IMR-90 (cell line): ENCODE measurements at regions not wholly inside any gene's neighbourhood (a gene's known extent, or its start where the extent isn't known, plus 50 kb on each side); places are given as distances from the start of the nearest gene placed in this dataset.

ENCODE experiments used
- CEBPB ChIP-seq: IDR thresholded peaks from 2 replicates; pipeline ENCODE4 v1.6.1; 2012; ENCODE audit warnings: low read depth, low read length, improper control_type of control experiment
- CHD1 ChIP-seq: IDR thresholded peaks from 2 replicates; pipeline ENCODE4 v1.6.1; 2012; ENCODE audit warnings: low read depth, low read length, improper control_type of control experiment
- MAZ ChIP-seq: IDR thresholded peaks from 2 replicates; pipeline ENCODE4 v1.6.1; 2012; ENCODE audit warnings: low read depth, mild to moderate bottlenecking, low read length, improper control_type of control experiment, moderate library complexity, borderline replicate concordance
- MXI1 ChIP-seq: IDR thresholded peaks from 2 replicates; pipeline ENCODE4 v1.6.1; 2012; ENCODE audit warnings: low read depth, mild to moderate bottlenecking, low read length, moderate library complexity, borderline replicate concordance
- NFE2L2 ChIP-seq: fragments of 150-350 bp; IDR thresholded peaks from 2 replicates; pipeline ENCODE4 v1.6.1; 2016; ENCODE audit warnings: low read depth, mild to moderate bottlenecking, low read length
- POLR2A ChIP-seq: IDR thresholded peaks from 2 replicates; pipeline ENCODE4 v1.6.1; 2012; ENCODE audit warnings: mild to moderate bottlenecking, low read depth, low read length
- RAD21 ChIP-seq: IDR thresholded peaks from 2 replicates; pipeline ENCODE4 v1.6.1; 2012; ENCODE audit warnings: low read length, improper control_type of control experiment
- RCOR1 ChIP-seq: IDR thresholded peaks from 2 replicates; pipeline ENCODE4 v1.6.1; 2012; ENCODE audit warnings: mild to moderate bottlenecking, low read length, improper control_type of control experiment; ENCODE audit not compliant: insufficient replicate concordance
- RFX5 ChIP-seq: IDR thresholded peaks from 2 replicates; pipeline ENCODE4 v1.8.0; 2012; ENCODE audit warnings: low read depth, mild to moderate bottlenecking, low read length, moderate library complexity
- SMC3 ChIP-seq: fragments of 150-350 bp; IDR thresholded peaks from 2 replicates; pipeline ENCODE4 v1.6.1; 2016; ENCODE audit warnings: low read depth, mild to moderate bottlenecking, antibody characterized with exemption, low read length, moderate library complexity
- TF ChIP-seq, protein P1 (sequence below): conservative IDR thresholded peaks from 2 replicates; pipeline ENCODE4 v1.5.1; 2012; ENCODE audit warnings: mild to moderate bottlenecking, low read depth, low read length, improper control_type of control experiment
- TF ChIP-seq, protein P2 (sequence below): fragments of 150-350 bp; IDR thresholded peaks from 2 replicates; pipeline ENCODE4 v1.6.1; 2017; ENCODE audit warnings: mild to moderate bottlenecking, antibody characterized with exemption, low read length, low read depth
- TF ChIP-seq, protein P3 (sequence below): fragments of 150-350 bp; IDR thresholded peaks from 2 replicates; pipeline ENCODE4 v1.6.1; 2016; ENCODE audit warnings: low read depth, mild to moderate bottlenecking, low read length, moderate library complexity, borderline replicate concordance

DNA sequence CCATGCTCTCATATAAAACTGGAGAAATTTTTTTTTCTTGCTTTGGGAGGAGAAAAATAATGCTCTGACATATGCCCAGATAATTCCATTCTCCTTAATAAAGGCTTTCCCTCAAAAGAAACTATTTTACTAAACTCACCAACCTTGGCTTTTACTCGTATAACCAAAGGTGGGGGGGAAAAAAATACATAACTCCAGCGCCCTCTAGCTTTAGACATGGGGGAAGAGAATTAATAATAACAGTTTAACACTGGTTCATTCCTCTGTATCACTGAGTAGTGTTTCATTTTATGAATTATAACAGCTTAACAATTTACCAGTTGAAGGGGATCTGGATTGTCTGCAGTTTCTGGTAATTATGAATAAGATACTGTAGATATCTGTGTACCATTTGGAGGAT, 1226.1 kb downstream of the GRIK2 start:
- TF ChIP-seq CHD1 (no peak), CEBPB (no peak), MAZ (no peak), RFX5 (no peak), POLR2A (no peak), RAD21 (peak; percentile 52), SMC3 (peak; percentile 35), MXI1 (no peak), RCOR1 (no peak), NFE2L2 (no peak)
- TF ChIP-seq, protein P1, sequence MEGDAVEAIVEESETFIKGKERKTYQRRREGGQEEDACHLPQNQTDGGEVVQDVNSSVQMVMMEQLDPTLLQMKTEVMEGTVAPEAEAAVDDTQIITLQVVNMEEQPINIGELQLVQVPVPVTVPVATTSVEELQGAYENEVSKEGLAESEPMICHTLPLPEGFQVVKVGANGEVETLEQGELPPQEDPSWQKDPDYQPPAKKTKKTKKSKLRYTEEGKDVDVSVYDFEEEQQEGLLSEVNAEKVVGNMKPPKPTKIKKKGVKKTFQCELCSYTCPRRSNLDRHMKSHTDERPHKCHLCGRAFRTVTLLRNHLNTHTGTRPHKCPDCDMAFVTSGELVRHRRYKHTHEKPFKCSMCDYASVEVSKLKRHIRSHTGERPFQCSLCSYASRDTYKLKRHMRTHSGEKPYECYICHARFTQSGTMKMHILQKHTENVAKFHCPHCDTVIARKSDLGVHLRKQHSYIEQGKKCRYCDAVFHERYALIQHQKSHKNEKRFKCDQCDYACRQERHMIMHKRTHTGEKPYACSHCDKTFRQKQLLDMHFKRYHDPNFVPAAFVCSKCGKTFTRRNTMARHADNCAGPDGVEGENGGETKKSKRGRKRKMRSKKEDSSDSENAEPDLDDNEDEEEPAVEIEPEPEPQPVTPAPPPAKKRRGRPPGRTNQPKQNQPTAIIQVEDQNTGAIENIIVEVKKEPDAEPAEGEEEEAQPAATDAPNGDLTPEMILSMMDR: peak; percentile 50
- TF ChIP-seq, protein P2, sequence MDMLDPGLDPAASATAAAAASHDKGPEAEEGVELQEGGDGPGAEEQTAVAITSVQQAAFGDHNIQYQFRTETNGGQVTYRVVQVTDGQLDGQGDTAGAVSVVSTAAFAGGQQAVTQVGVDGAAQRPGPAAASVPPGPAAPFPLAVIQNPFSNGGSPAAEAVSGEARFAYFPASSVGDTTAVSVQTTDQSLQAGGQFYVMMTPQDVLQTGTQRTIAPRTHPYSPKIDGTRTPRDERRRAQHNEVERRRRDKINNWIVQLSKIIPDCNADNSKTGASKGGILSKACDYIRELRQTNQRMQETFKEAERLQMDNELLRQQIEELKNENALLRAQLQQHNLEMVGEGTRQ: no peak
- TF ChIP-seq, protein P3, sequence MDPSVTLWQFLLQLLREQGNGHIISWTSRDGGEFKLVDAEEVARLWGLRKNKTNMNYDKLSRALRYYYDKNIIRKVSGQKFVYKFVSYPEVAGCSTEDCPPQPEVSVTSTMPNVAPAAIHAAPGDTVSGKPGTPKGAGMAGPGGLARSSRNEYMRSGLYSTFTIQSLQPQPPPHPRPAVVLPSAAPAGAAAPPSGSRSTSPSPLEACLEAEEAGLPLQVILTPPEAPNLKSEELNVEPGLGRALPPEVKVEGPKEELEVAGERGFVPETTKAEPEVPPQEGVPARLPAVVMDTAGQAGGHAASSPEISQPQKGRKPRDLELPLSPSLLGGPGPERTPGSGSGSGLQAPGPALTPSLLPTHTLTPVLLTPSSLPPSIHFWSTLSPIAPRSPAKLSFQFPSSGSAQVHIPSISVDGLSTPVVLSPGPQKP: no peak
